ENCODE measurements at regions not wholly inside any gene's neighbourhood (a gene's known extent, or its start where the extent isn't known, plus 50 kb on each side); places are given as distances from the start of the nearest gene placed in this dataset.

DNA sequence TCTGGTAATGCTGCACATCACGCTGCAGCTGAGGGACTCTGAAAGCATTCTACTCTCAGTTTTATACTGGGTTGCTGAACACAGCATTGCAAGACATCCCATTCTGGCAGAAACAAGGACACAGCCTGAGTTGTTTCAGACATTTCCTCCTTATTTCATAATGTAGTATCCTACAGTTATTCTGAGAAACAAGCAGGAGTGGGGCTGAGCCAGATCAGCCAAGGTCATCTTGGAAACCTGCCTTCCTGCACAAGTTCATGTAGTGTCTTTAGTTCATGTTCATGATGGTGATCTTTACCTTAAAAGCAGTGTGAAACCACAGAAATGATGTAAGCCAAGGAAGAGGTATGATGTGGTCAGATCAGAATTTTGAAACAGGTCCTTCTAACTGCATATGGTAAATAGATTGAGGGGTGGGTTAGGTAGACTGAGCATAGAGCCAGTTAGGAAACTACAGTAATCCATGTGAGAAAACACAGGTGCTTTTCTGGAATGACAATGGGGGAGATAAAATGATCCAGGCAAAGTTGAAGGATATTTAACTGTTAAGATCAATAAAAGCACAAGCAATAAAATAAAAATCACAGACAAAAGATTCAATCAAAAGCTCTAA, 1686.8 kb downstream of the LRRC4C start:
- H3K4me2 ChIP-seq (replicated peaks; ENCODE audit: low read depth, low read length, poor library complexity, severe bottlenecking), result no peak overlapping the region

DNA sequence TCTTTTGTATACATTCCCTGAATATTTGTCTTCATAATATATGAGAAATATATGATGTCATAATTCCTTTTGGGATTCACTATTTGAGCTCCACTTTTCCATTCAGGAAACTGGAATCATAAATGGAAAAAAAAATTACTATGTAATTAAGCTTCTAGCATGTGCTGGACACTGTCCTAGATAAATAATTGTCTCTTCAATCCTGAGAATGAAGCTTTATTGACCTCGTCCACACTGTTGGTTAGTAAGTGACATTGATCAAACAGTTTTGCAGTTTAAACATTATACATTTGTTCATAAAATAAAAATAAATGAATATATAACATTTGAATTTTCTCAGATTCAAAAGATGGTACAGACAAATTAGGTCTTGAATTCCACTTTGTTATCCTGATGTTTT, 1691.2 kb downstream of the LRRC4C start:
- H3K9me3 ChIP-seq (ENCODE audit: control extremely low read depth in 1 of 3, control insufficient read depth in 2 of 3, insufficient read depth in 1 of 3, low read length in 2 of 3), result peaks cover 0 to 3% (median 0%) of the 10 kb centered on the region in 3 donors
- no peaks in the 10 kb centered on the region for H3K36me3 ChIP-seq (replicated peaks in 1 of 2; ENCODE audit: control extremely low read depth in 1 of 2, control insufficient read depth in 1 of 2, extremely low read depth in 1 of 2, insufficient read depth in 2 of 2, low read length in 1 of 2)
- CTCF ChIA-PET, result no interaction called here
- H4K20me1 ChIP-seq (ENCODE audit: control insufficient read depth, insufficient read depth, low read length, poor library complexity, severe bottlenecking), result no peaks in the 10 kb centered on the region
- no peaks in the 10 kb centered on the region for H3K27me3 Mint-ChIP-seq
- H3K4me1 Mint-ChIP-seq, result no peaks in the 10 kb centered on the region
- H3K9ac ChIP-seq (ENCODE audit: low read length), result no peak overlapping the region
- H2AFZ ChIP-seq (ENCODE audit: insufficient read depth, low read depth, low read length, poor library complexity, severe bottlenecking), result no peak overlapping the region
- H3K27me3 ChIP-seq (replicated peaks in 1 of 4; ENCODE audit: control extremely low read depth in 1 of 4, control insufficient read depth in 3 of 4, insufficient read depth in 4 of 4, low read length in 3 of 4), result no peaks in the 10 kb centered on the region
- TF ChIP-seq, protein P1, sequence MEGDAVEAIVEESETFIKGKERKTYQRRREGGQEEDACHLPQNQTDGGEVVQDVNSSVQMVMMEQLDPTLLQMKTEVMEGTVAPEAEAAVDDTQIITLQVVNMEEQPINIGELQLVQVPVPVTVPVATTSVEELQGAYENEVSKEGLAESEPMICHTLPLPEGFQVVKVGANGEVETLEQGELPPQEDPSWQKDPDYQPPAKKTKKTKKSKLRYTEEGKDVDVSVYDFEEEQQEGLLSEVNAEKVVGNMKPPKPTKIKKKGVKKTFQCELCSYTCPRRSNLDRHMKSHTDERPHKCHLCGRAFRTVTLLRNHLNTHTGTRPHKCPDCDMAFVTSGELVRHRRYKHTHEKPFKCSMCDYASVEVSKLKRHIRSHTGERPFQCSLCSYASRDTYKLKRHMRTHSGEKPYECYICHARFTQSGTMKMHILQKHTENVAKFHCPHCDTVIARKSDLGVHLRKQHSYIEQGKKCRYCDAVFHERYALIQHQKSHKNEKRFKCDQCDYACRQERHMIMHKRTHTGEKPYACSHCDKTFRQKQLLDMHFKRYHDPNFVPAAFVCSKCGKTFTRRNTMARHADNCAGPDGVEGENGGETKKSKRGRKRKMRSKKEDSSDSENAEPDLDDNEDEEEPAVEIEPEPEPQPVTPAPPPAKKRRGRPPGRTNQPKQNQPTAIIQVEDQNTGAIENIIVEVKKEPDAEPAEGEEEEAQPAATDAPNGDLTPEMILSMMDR (IDR thresholded peaks at IDR 0.05), result no peak
- TF ChIP-seq EZH2 (IDR thresholded peaks at IDR 0.05; ENCODE audit: borderline replicate concordance, insufficient read depth, low read depth, low read length, poor library complexity, severe bottlenecking), result no peak
- H3K4me3 Mint-ChIP-seq, result no peak overlapping the region
- intact Hi-C loops (cut with micrococcal nuclease), result no loop called here
- ATAC-seq (ENCODE audit: low read depth) (no peak), DNase-seq (no peak)
- H3K9me3 Mint-ChIP-seq (ENCODE audit: insufficient read depth), result peaks cover 6% of the 10 kb centered on the region
- H3K4me3 ChIP-seq (ENCODE audit: control extremely low read depth in 1 of 5, extremely low read depth in 1 of 5, insufficient read depth in 1 of 5, low read depth in 2 of 5, low read length in 4 of 5), result no peak overlapping the region
- H3K27ac Mint-ChIP-seq, result no peak overlapping the region
- WGBS (ENCODE audit: insufficient coverage), result no CpG with 5 or more reads among the region's 1 CpG
- no peak overlapping the region for H3K4me2 ChIP-seq (replicated peaks; ENCODE audit: low read depth, low read length, poor library complexity, severe bottlenecking)
- no peaks in the 10 kb centered on the region for H3K79me2 ChIP-seq (ENCODE audit: control insufficient read depth, insufficient read depth, low read length)
- H3K27ac ChIP-seq (ENCODE audit: low read length in 2 of 2), result no peak overlapping the region
- no peaks in the 10 kb centered on the region for H3K4me1 ChIP-seq (ENCODE audit: control insufficient read depth in 2 of 2, insufficient read depth in 2 of 2, low read length in 2 of 2)
- POLR2A ChIA-PET, result no interaction called here

More for the DNA sequence above, 1686.8 kb downstream of the LRRC4C start:
- Histone ChIP-seq H3K4me1 (ENCODE audit: control insufficient read depth in 2 of 2, insufficient read depth in 2 of 2, low read length in 2 of 2) (no peaks in the 10 kb centered on the region), H3K79me2 (ENCODE audit: control insufficient read depth, insufficient read depth, low read length) (no peaks in the 10 kb centered on the region), H3K9ac (ENCODE audit: low read length) (no peak overlapping the region), H4K20me1 (ENCODE audit: control insufficient read depth, insufficient read depth, low read length, poor library complexity, severe bottlenecking) (no peaks in the 10 kb centered on the region), H3K9me3 (ENCODE audit: control extremely low read depth in 1 of 3, control insufficient read depth in 2 of 3, insufficient read depth in 1 of 3, low read length in 2 of 3) (peaks cover 0 to 3% (median 0%) of the 10 kb centered on the region in 3 donors), H3K4me3 (ENCODE audit: control extremely low read depth in 1 of 5, extremely low read depth in 1 of 5, insufficient read depth in 1 of 5, low read depth in 2 of 5, low read length in 4 of 5) (no peak overlapping the region), H3K27me3 (replicated peaks in 1 of 4; ENCODE audit: control extremely low read depth in 1 of 4, control insufficient read depth in 3 of 4, insufficient read depth in 4 of 4, low read length in 3 of 4) (no peaks in the 10 kb centered on the region), H2AFZ (ENCODE audit: insufficient read depth, low read depth, low read length, poor library complexity, severe bottlenecking) (no peak overlapping the region), H3K36me3 (replicated peaks in 1 of 2; ENCODE audit: control extremely low read depth in 1 of 2, control insufficient read depth in 1 of 2, extremely low read depth in 1 of 2, insufficient read depth in 2 of 2, low read length in 1 of 2) (no peaks in the 10 kb centered on the region), H3K27ac (ENCODE audit: low read length in 2 of 2) (no peak overlapping the region)
- WGBS (ENCODE audit: insufficient coverage), result 80% methylated on average over 1 of the region's 1 CpG
- Mint-ChIP-seq H3K27me3 (no peaks in the 10 kb centered on the region), H3K9me3 (ENCODE audit: insufficient read depth) (no peaks in the 10 kb centered on the region), H3K4me1 (no peaks in the 10 kb centered on the region), H3K27ac (no peak overlapping the region), H3K4me3 (no peak overlapping the region)
- intact Hi-C loops (cut with micrococcal nuclease), result no loop called here
- ATAC-seq (ENCODE audit: low read depth) (no peak), DNase-seq (no peak)
- ChIA-PET CTCF (no interaction called here), POLR2A (no interaction called here)
- no peak for TF ChIP-seq EZH2 (IDR thresholded peaks at IDR 0.05; ENCODE audit: borderline replicate concordance, insufficient read depth, low read depth, low read length, poor library complexity, severe bottlenecking)
- TF ChIP-seq, protein P1 (IDR thresholded peaks at IDR 0.05), result no peak

Data from B cell (primary cell).